ENCODE measurements at regions not wholly inside any gene's neighbourhood (a gene's known extent, or its start where the extent isn't known, plus 50 kb on each side); places are given as distances from the start of the nearest gene placed in this dataset.

GRCh38 chr22:27585141-27585540 lies 216.4 kb downstream of the MN1 start:
- Histone ChIP-seq H3K27ac (no peak overlapping the region), H3K9me3 (no peaks in the 10 kb centered on the region), H3K4me3 (ENCODE audit: low read depth in 1 of 2, low read length in 1 of 2) (no peak overlapping the region), H3K4me1 (ENCODE audit: control insufficient read depth in 1 of 2, insufficient read depth in 1 of 2, low read depth in 1 of 2, low read length in 1 of 2) (no peaks in the 10 kb centered on the region), H3K27me3 (peaks cover 3% of the 10 kb centered on the region), H3K36me3 (no peaks in the 10 kb centered on the region)
- TF ChIP-seq CTCF (IDR thresholded peaks at IDR 0.05) = no peak

GRCh38 chr22:27588268-27588667 lies 213.3 kb downstream of the MN1 start:
- no peak for TF ChIP-seq CTCF (IDR thresholded peaks at IDR 0.05)
- H3K27ac ChIP-seq = no peak overlapping the region
- no peak overlapping the region for H3K4me3 ChIP-seq (ENCODE audit: low read depth in 1 of 2, low read length in 1 of 2)
- H3K9me3 ChIP-seq = no peaks in the 10 kb centered on the region
- no peaks in the 10 kb centered on the region for H3K4me1 ChIP-seq (ENCODE audit: control insufficient read depth in 1 of 2, insufficient read depth in 1 of 2, low read depth in 1 of 2, low read length in 1 of 2)
- no peaks in the 10 kb centered on the region for H3K27me3 ChIP-seq
- no peaks in the 10 kb centered on the region for H3K36me3 ChIP-seq

GRCh38 chr22:27588915-27589314 lies 212.6 kb downstream of the MN1 start:
- no peak overlapping the region for H3K27ac ChIP-seq
- no peaks in the 10 kb centered on the region for H3K9me3 ChIP-seq
- no peak for TF ChIP-seq CTCF (IDR thresholded peaks at IDR 0.05)
- H3K27me3 ChIP-seq = no peaks in the 10 kb centered on the region
- no peaks in the 10 kb centered on the region for H3K36me3 ChIP-seq
- H3K4me3 ChIP-seq (ENCODE audit: low read depth in 1 of 2, low read length in 1 of 2) = no peak overlapping the region
- no peaks in the 10 kb centered on the region for H3K4me1 ChIP-seq (ENCODE audit: control insufficient read depth in 1 of 2, insufficient read depth in 1 of 2, low read depth in 1 of 2, low read length in 1 of 2)

- TF ChIP-seq CTCF (IDR thresholded peaks at IDR 0.05) = no peak
- no peaks in the 10 kb centered on the region for H3K27me3 ChIP-seq
- H3K4me3 ChIP-seq (ENCODE audit: low read depth in 1 of 2, low read length in 1 of 2) = no peak overlapping the region
Measured at GRCh38 chr22:27591060-27591459, 210.5 kb downstream of the MN1 start.

GRCh38 chr22:27593378-27593777 lies 208.2 kb downstream of the MN1 start:
- Histone ChIP-seq H3K27me3 (no peaks in the 10 kb centered on the region), H3K9me3 (no peaks in the 10 kb centered on the region), H3K4me1 (ENCODE audit: control insufficient read depth in 1 of 2, insufficient read depth in 1 of 2, low read depth in 1 of 2, low read length in 1 of 2) (no peaks in the 10 kb centered on the region), H3K27ac (no peak overlapping the region), H3K4me3 (ENCODE audit: low read depth in 1 of 2, low read length in 1 of 2) (no peak overlapping the region), H3K36me3 (no peaks in the 10 kb centered on the region)
- TF ChIP-seq CTCF (IDR thresholded peaks at IDR 0.05) = no peak

More at GRCh38 chr22:27591060-27591459, 210.5 kb downstream of the MN1 start:
- no peaks in the 10 kb centered on the region for H3K36me3 ChIP-seq
- H3K9me3 ChIP-seq = no peaks in the 10 kb centered on the region
- no peak overlapping the region for H3K27ac ChIP-seq
- no peaks in the 10 kb centered on the region for H3K4me1 ChIP-seq (ENCODE audit: control insufficient read depth in 1 of 2, insufficient read depth in 1 of 2, low read depth in 1 of 2, low read length in 1 of 2)

- Histone ChIP-seq H3K9me3 (no peaks in the 10 kb centered on the region), H3K4me3 (ENCODE audit: low read depth in 1 of 2, low read length in 1 of 2) (no peak overlapping the region), H3K4me1 (ENCODE audit: control insufficient read depth in 1 of 2, insufficient read depth in 1 of 2, low read depth in 1 of 2, low read length in 1 of 2) (no peaks in the 10 kb centered on the region), H3K36me3 (no peaks in the 10 kb centered on the region), H3K27me3 (no peaks in the 10 kb centered on the region), H3K27ac (no peak overlapping the region)
- no peak for TF ChIP-seq CTCF (IDR thresholded peaks at IDR 0.05)
Measured at GRCh38 chr22:27594020-27594419, 207.5 kb downstream of the MN1 start.
